Esophagus muscularis mucosa (tissue), 3 donors: ENCODE measurements at regions not wholly inside any gene's neighbourhood (a gene's known extent, or its start where the extent isn't known, plus 50 kb on each side); places are given as distances from the start of the nearest gene placed in this dataset.

Experiments used
- POLR2AphosphoS5 ChIP-seq, 2 donors: sonication (generic); formaldehyde crosslinking; IDR thresholded peaks; one replicate each; pipeline ENCODE4 v1.6.1; 2017; ENCODE audit warnings: antibody characterized with exemption in 2 of 2
- TF ChIP-seq, protein P1 (sequence below), 3 experiments: fragments of 200-600 bp in 2 of 3; fragments of 450-650 bp in 1 of 3; sonication (generic) in 2 of 3; IDR thresholded peaks; one replicate each; pipeline ENCODE4 v1.5.1; 2017 to 2019; ENCODE audit warnings: antibody characterized with exemption in 3 of 3, mild to moderate bottlenecking in 2 of 3, moderate library complexity in 1 of 3

DNA sequence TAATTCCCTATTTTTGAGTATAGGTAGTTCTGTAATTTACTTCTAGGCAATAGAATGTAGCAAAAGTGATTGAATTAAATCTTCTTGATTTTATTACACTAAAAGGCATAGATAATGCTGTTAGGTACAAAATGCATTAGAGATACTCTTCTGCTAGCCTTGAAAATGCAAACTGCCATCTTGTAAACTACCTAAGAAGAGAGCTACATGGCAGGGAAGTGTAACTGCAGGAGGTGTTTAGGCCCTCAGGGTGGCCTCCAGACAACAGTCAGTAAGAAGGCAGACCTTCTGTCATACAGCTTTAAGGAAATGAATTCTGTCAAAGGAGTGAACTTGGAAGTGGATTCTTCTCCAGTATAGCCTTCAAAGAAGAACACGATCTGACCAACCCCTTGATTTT is 1396.8 kb upstream of the SLC39A10 start:
- TF ChIP-seq, protein P1, sequence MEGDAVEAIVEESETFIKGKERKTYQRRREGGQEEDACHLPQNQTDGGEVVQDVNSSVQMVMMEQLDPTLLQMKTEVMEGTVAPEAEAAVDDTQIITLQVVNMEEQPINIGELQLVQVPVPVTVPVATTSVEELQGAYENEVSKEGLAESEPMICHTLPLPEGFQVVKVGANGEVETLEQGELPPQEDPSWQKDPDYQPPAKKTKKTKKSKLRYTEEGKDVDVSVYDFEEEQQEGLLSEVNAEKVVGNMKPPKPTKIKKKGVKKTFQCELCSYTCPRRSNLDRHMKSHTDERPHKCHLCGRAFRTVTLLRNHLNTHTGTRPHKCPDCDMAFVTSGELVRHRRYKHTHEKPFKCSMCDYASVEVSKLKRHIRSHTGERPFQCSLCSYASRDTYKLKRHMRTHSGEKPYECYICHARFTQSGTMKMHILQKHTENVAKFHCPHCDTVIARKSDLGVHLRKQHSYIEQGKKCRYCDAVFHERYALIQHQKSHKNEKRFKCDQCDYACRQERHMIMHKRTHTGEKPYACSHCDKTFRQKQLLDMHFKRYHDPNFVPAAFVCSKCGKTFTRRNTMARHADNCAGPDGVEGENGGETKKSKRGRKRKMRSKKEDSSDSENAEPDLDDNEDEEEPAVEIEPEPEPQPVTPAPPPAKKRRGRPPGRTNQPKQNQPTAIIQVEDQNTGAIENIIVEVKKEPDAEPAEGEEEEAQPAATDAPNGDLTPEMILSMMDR (IDR thresholded peaks at IDR 0.05): no peak
- TF ChIP-seq POLR2AphosphoS5 (IDR thresholded peaks at IDR 0.05): no peak
